Testis (tissue), 2 donors: ENCODE measurements at regions not wholly inside any gene's neighbourhood (a gene's known extent, or its start where the extent isn't known, plus 50 kb on each side); places are given as distances from the start of the nearest gene placed in this dataset.

Experiments
- CTCF ChIP-seq, 3 experiments: fragments of 450-650 bp in 2 of 3; fragments of 200-600 bp in 1 of 3; sonication (generic) in 1 of 3; IDR thresholded peaks; one replicate each; pipeline ENCODE4 v1.5.1; 2016 to 2019; ENCODE audit warnings: antibody characterized with exemption in 3 of 3, mild to moderate bottlenecking in 2 of 3, moderate library complexity in 1 of 3
- POLR2A ChIP-seq: fragments of 450-650 bp; IDR thresholded peaks from one replicate; pipeline ENCODE4 v1.6.1; 2017; ENCODE audit warnings: antibody characterized with exemption, mild to moderate bottlenecking, moderate library complexity

GRCh38 chr1:193931356-193931755 is 744.9 kb upstream of the B3GALT2 start:
- no peak for TF ChIP-seq CTCF (IDR thresholded peaks at IDR 0.05)
- TF ChIP-seq POLR2A, result no peak
